HG03520 (cell line): ENCODE measurements at regions not wholly inside any gene's neighbourhood (a gene's known extent, or its start where the extent isn't known, plus 50 kb on each side); places are given as distances from the start of the nearest gene placed in this dataset.

Experiments used
- ATAC-seq: cut with Tn5 transposase; IDR thresholded peaks from one replicate; pipeline ENCODE4 v1.9.1; 2021; ENCODE audit warnings: mild to moderate bottlenecking, moderate library complexity; ENCODE audit not compliant: unreplicated experiment

- no peak for ATAC-seq
These were observed 60.9 kb upstream of the CHD1 start for GRCh38 chr5:98989727-98990126.

- ATAC-seq = no peak
These were observed 57.8 kb upstream of the CHD1 start for GRCh38 chr5:98986587-98986986.

DNA sequence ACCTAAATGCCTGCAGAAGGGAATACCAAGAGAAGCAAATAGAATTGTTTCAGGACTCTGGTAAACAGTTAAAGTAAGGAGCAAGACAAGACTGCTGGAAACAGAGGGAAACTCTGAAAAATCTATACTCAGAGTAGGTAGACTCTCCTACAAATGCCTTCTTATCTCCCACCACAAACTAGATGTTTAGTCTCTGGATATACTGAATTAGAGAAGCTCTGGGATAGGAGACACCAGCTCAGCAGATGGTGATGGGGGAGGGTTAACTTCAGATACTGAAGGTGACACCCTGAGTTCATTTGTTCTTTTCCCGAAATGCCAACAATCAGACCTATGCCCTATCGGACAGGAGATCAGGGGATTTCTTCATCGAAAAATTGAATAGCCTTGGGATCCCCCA is 54.1 kb upstream of the CHD1 start:
- no peak for ATAC-seq
